HG03469 (cell line): ENCODE measurements at regions not wholly inside any gene's neighbourhood (a gene's known extent, or its start where the extent isn't known, plus 50 kb on each side); places are given as distances from the start of the nearest gene placed in this dataset.
"Not testable (repeated sequence)": the region's sequence is repeated elsewhere in the genome, so short reads cannot be mapped to it uniquely, and the experiment has no call there.

Source experiments
- ATAC-seq: cut with Tn5 transposase; IDR thresholded peaks from one replicate; pipeline ENCODE4 v1.9.1; 2021; ENCODE audit warnings: mild to moderate bottlenecking, moderate library complexity, moderate number of reproducible peaks; ENCODE audit not compliant: unreplicated experiment

DNA sequence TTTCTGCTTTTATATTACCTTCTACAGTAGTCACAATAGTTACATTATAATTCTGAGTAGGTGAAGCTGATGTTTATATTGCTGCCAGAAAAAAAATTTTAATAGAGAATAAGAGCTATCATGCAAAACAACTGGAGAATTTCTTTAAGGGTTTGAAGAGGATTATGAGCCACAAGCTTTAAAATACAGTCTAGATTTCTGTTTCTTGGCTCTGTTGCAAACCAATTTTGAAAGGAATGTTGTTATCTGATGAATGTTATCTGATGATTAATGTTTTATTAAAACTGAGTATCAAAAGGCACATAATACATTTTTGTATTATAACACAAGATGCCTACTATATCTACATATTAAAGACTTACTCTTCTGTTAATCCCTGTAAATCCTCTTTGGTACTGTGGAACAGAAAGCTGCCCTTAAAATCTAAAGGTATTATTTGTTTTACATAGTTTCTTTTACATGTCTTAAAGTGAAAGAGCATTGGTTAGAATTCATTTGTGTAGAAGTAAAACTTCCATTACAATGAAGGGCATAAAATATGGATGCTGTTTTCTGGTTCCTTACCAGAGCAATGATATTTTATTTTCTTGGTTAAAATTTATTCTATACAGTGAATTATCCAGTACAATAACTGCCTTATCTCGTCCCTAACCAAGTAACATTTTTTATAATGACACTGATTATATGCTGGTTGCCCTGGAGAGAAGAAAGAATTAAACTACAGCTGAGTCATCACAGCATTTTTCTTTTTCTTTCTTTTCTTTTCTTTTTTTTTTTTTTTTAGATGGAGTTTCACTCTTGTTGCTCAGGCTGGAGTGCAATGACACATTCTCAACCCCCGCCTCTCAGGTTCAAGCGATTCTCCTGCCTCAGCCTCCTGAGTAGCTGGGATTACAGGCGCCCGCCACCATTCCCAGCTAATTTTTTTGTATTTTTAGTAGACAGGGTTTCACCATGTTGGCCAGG, 205.7 kb downstream of the TANC2 start:
- no peak for ATAC-seq

- ATAC-seq = no peak
Measured at GRCh38 chr17:63173450-63173849, 207.4 kb downstream of the TANC2 start.

GRCh38 chr17:63173903-63174302, 207.9 kb downstream of the TANC2 start:
- ATAC-seq = no peak

DNA sequence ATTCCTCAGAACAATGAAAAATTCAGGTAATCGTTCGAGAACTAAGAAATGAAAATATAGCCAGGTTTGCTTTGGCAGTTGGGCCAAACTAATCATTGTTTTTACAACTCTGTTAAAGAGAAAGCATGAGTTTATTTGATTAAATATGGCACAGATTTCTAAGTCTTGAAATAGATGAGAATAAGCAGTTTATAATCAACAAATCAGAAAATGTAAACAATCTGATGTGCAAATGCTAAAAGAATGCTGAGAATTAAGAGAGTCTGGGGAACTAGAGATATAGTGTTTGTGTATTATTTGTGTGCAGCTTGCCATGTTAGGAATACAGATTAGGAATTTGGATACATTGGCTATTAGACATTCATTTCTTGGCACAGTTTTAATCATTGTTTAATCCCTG, 212.5 kb downstream of the TANC2 start:
- no peak for ATAC-seq

DNA sequence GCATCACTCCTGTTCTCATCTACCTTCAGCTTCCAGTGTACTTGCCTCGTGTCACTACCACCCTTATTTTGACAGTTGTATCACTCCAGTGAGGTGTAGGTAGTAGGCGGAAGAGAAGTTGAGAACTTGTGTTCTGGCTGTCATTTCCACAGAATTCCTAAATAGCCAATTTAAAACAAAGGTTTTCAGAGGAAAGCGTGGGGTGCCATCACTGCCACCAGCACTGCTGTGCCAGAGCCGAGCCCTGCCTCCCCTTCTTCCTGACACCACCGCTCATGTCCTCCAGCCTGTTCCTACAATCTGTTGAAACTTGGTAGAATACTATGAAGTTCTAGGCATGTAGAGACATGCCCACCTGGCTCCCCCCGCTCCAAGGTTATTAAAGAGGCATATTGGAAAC, 215.8 kb downstream of the TANC2 start:
- ATAC-seq = no peak

DNA sequence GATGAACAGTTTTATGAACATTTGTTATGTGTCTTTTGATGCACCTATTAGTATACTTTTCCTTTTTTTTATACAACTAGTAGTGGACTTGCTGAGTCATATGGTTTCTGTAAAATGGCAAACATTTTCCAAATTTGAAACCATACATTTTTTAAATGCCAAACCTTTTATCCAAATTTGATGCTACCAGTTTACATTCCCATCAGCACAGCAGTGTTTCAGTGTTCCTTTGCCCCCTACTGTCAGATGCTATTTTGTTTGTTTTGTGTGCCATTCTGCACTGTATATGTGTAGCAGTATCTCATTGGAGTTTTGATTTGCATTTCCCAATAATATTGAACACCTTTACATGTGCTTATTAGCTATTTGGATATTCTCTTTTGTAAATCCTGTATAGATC, 219.4 kb downstream of the TANC2 start:
- no peak for ATAC-seq

DNA sequence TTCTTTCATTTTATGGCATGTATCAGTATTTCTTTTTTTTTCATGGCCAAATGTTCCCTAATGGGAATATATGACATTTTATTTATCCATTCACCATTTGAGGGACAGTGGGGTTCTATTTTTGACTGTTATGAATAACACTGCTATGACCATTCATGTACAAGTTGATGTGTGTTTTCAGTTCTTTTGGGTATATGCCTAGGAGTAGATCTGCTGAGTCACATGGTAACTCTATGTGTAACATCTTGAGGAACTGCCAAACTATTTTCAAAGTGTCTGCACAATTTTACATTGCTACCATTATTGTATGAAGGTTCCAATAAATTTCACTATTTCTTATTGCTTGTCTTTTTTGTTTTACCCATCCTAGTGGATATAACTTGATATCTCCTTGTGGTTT, 223.0 kb downstream of the TANC2 start:
- no peak for ATAC-seq

GRCh38 chr17:63189930-63190329, 223.9 kb downstream of the TANC2 start:
- no peak for ATAC-seq

GRCh38 chr17:63190821-63191370, 224.9 kb downstream of the TANC2 start:
- no peak for ATAC-seq

DNA sequence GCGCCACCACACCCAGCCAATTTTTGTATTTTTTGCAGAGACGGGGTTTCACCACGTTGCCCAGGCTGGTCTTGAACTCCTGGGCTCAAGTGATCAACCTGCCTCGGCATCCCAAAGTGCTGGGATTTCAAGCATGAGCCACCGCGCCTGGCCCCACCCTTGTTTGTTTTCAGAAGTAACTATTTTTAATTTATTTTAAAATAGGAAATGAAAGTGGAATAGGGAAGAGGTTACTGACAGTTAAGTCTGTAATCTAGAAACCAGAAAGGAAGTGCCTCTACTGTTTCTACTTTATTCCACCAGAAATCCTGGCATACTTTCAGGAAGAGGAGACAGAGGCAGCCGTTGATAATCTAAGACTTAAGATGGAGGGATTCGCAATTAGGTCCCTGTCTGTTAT, 225.6 kb downstream of the TANC2 start:
- ATAC-seq = no peak

- ATAC-seq = no peak
Measured at GRCh38 chr17:63193827-63194226, 227.8 kb downstream of the TANC2 start.

GRCh38 chr17:63196772-63197335, 230.8 kb downstream of the TANC2 start:
- no peak for ATAC-seq

- ATAC-seq = no peak
Measured at GRCh38 chr17:63203652-63204051, 237.6 kb downstream of the TANC2 start.

DNA sequence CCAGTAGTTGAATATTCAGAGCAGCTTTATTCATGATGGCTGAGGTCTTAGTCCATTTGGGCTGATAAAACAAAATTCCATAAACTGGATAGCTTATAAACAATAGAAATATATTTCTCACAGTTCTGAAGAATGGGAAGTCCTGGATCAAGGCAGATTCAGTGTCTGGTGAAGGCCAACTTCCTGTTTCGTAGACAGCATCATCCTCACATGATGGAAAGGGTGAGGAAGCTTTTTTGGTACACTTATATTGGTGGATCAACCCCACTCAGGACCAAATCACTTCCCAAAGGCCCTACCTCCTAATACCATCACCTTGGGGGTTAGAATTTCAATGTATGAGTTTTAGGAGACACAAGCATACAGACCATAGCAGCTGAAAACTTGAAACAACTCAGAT, 224.2 kb downstream of the CYB561 start:
- ATAC-seq = no peak

DNA sequence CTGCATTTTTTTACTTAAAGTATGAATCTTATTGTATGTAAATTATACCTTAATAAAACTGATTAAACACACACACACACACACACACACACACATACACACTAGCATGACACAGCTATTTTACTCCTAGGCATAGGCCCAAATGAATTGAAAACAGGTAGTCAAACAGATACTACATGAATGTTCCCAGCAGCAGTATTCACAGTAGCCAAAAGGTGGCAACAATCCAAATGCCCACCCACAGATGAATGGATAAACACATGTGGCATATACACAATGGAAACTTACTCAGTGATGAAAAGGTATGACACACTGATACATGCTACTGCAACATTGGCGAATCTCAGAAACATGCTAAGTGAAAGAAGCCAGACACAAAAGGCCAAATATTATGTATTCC, 223.5 kb downstream of the CYB561 start:
- no peak for ATAC-seq

DNA sequence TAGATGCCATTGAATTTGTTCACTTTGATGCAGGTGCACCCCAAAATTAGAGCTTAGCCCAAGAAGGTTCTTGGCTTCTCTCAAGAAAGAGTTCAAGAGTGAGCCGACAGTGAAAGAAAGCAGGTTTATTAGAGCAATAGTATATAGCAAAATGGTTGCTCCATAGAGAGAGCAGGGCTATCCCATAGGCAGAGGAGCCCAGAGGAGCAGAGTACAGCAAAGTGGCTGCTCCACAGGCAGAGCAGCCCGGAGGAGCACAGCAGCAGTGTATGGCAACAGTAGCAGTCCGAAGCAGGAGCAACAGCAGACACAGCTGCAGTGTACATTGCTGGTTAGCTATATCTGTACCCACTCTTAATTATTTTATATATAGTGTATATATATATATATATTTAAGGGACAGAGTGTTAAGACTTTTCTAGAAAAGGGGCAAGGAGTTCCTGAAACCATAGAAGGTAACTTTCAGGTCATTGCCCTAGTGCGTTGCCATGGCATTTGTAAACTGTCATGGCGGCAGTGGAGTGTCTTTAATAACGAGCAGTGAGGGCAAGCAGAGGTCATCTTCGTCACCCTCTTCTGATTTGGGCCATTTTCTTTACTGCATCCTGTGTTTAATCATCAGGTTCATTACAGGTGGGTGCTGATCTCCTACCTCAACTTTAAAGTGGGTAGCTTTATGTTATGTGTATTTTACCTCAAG, 222.7 kb downstream of the CYB561 start:
- ATAC-seq = no peak

DNA sequence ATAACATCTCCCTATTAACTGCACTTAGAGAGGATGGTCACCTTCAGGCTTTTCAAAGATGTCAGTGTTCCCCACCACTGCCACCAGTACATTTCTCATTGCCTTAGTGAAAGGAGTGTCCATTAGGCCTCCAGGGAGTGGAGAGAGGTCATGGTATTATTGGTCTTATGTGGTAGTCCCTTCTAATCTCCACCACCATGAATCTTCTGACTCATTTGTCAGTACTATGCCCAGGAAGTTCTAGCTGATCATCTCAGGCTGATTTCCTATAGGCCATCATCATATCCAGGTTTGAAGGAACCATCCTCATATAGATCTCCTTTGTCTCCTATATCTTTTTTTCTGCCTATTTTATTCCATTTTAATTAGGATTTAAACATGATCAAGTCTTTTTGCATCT, 221.5 kb downstream of the CYB561 start:
- ATAC-seq = no peak

DNA sequence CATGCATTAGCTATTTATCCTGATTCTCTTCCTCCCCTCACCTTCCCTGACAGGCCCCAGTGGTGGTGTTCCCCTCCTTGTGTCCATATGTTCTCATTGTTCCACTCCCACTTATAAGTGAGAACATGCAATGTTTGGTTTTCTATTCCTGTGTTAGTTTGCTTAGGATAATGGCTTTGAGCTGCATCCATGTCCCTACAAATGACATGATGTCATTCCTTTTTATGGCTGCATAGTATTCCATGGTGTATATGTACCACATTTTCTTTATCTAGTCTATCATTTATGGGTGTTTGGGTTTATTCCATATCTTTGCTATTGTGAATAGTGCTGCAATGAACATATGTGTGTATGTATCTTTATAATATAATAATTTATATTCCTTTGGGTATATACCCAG, 219.4 kb downstream of the CYB561 start:
- ATAC-seq = not testable (repeated sequence)

DNA sequence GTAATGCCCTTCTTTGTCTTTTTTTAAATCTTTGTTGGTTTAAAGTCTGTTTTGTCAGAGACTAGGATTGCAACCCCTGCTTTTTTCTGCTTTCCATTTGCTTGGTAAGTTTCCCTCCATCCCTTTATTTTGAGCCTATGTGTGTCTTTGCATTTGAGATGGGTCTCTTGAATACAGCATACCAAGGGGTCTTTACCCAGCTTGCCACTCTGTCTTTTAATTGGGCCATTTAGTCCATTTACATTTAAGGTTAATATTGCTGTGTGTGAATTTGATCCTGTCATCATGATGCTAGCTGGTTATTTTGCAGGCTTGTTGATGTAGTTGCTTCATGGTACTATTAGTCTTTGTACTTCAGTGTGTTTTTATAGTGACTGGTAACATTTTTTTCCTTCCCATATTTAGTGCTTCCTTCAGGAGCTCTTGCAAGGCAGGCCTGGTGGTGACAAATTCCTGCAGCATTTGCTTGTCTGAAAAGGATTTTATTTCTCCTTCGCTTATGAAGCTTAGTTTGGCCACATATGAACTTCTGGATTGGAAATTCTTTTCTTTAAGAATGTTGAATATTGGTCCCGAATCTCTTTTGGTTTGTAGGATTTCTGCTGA, 215.0 kb downstream of the CYB561 start:
- ATAC-seq = not testable (repeated sequence)

DNA sequence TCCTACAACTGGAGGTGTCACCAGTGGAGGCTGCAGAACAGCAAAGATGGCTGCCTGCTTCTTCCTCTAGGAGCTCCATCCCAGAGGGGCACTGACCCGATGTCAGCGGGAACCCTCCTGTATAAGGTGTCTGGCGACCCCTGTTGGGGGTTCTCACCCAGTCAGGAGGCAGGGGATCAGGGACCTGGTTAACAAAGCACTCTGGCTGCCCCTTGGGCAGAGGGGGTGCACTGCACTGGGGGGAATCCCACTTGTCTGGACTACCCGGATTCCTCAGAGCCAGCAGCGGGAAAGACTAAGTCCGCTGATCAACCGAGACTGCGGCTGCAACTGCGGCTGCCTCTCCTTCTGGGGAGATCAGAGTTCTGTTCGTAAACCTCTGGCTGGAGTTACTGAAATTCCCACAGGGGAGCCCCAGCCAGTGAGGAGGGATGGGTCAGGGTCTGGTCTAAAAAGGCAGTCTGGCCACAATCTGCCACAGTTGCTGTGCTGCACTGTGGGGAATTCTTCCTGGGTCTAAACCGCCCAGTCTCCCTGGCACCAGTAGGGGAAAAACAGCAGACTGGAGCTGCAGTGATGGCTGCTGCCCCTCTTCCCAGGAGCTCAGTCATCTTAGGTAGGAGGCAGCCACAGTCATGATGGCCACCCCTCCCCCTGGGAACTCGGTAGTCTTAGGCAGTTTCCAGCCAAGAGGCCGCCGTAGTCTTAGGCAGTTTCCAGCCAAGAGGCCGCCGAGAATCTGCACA, 213.4 kb downstream of the CYB561 start:
- no peak for ATAC-seq
